Adrenal gland (tissue), 9 donors: ENCODE measurements at regions not wholly inside any gene's neighbourhood (a gene's known extent, or its start where the extent isn't known, plus 50 kb on each side); places are given as distances from the start of the nearest gene placed in this dataset.

ENCODE experiments used
- DNase-seq, 7 donors: peaks; one replicate each; pipeline ENCODE4 v3.0.0-alpha.2; 2019 to 2020
- H3K27ac ChIP-seq, 5 donors: fragments of 200-600 bp; sonication (generic) in 4 of 5; 1 replicate in 3 of 5; 2 replicates in 2 of 5; pipeline versions ENCODE4 v1.5.1 to v1.8.0; 2016 to 2020; ENCODE audit warnings: mild to moderate bottlenecking in 1 of 5
- H3K27me3 ChIP-seq: fragments of 200-600 bp; 2 replicates; pipeline ENCODE4 v1.8.0; 2021
- H3K36me3 ChIP-seq, 2 donors: fragments of 200-600 bp; replicated peaks in 1 of 2; 1 replicate in 1 of 2; 2 replicates in 1 of 2; pipeline versions ENCODE4 v1.5.1 to v1.8.0; 2018 to 2022
- H3K4me1 ChIP-seq, 2 donors: fragments of 200-600 bp; replicated peaks in 1 of 2; 1 replicate in 1 of 2; 2 replicates in 1 of 2; pipeline versions ENCODE4 v1.5.1 to v1.8.0; 2018 to 2021
- H3K4me3 ChIP-seq, 4 donors: fragments of 200-600 bp; sonication (generic) in 3 of 4; one replicate each; pipeline ENCODE4 v1.5.1; 2016 to 2018
- H3K9me3 ChIP-seq, 3 donors: fragments of 200-600 bp; sonication (generic) in 1 of 3; replicated peaks in 1 of 3; 1 replicate in 2 of 3; 2 replicates in 1 of 3; pipeline versions ENCODE4 v1.5.1 to v1.8.0; 2016 to 2021
- POLR2A ChIP-seq, 2 donors: fragments of 450-650 bp; IDR thresholded peaks; one replicate each; pipeline ENCODE4 v1.6.1; 2017; ENCODE audit warnings: antibody characterized with exemption in 2 of 2, mild to moderate bottlenecking in 2 of 2, moderate library complexity in 1 of 2
- WGBS, 4 donors: extraction: QIAGEN DNeasy Blood & Tissue Kit in 2 of 4; methylation state at CpG; one replicate each; pipeline versions ENCODE4 v1.1.5 to v1.1.7; 2013 to 2017; 5-methylcytosine and 5-hydroxymethylcytosine counted together
- intact Hi-C, 2 donors: fragments of 100-400 bp; cut with DNase I; formaldehyde crosslinking; loops; one replicate each; pipeline versions ENCODE4 v1.14.1 to v1.15.0; 2022 to 2023
- TF ChIP-seq, protein P1 (sequence below), 6 experiments: fragments of 450-650 bp in 4 of 6; fragments of 200-600 bp in 2 of 6; sonication (generic) in 1 of 6; IDR thresholded peaks; 1 replicate in 5 of 6; 2 replicates in 1 of 6; pipeline versions ENCODE4 v1.5.1 to v1.8.0; 2016 to 2021; ENCODE audit warnings: antibody characterized with exemption in 6 of 6, mild to moderate bottlenecking in 2 of 6, moderate library complexity in 1 of 6
- donor health status: healthy with polysubstance abuse.
- donor health status: Bipolar disorder and iron deficiency.
- donor health status: DM: yes; HTN: yes; CAD: no.
- donor health status: DM: no; HTN: no; CAD: no.
- donor health status: DM: no; HTN: no; CAD: no.

DNA sequence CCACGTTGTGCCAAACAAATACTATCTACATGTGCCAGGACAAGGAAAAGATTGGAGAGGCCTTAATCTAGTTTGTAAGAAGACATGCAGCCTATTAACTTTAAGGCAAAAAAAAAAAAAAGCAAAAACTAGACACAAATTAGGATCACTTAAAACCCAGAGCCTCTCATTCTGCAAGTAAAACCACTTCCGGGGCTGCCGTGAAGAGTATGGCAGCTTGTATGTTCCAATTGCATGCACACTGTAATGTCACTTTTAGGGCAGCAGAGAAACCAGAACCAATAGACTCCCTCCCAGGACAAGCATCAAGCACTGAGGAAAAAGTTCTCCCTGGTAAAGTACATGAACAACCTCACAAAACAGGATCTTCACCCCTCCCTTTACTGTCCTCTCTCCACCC lies 70.6 kb downstream of the RSL24D1 start:
- 75 to 82% (median 76%) methylated on average over 3 of the region's 3 CpGs for WGBS, 4 donors
- intact Hi-C loops, result no loop called here
- H3K4me1 ChIP-seq, result no peaks in the 10 kb centered on the region

GRCh38 chr15:55124616-55125015 lies 72.1 kb downstream of the RSL24D1 start:
- intact Hi-C loops, result no loop called here
- 57 to 65% (median 61%) methylated on average over 5 of the region's 5 CpGs for WGBS, 4 donors

More for the DNA sequence above, 70.6 kb downstream of the RSL24D1 start:
- TF ChIP-seq POLR2A (IDR thresholded peaks at IDR 0.05), result no peak
- TF ChIP-seq, protein P1, sequence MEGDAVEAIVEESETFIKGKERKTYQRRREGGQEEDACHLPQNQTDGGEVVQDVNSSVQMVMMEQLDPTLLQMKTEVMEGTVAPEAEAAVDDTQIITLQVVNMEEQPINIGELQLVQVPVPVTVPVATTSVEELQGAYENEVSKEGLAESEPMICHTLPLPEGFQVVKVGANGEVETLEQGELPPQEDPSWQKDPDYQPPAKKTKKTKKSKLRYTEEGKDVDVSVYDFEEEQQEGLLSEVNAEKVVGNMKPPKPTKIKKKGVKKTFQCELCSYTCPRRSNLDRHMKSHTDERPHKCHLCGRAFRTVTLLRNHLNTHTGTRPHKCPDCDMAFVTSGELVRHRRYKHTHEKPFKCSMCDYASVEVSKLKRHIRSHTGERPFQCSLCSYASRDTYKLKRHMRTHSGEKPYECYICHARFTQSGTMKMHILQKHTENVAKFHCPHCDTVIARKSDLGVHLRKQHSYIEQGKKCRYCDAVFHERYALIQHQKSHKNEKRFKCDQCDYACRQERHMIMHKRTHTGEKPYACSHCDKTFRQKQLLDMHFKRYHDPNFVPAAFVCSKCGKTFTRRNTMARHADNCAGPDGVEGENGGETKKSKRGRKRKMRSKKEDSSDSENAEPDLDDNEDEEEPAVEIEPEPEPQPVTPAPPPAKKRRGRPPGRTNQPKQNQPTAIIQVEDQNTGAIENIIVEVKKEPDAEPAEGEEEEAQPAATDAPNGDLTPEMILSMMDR (IDR thresholded peaks at IDR 0.05), result no peak
- no peak for DNase-seq
- Histone ChIP-seq H3K4me3 (no peak overlapping the region), H3K27ac (no peak overlapping the region), H3K9me3 (no peaks in the 10 kb centered on the region), H3K36me3 (no peaks in the 10 kb centered on the region), H3K27me3 (no peaks in the 10 kb centered on the region)

DNA sequence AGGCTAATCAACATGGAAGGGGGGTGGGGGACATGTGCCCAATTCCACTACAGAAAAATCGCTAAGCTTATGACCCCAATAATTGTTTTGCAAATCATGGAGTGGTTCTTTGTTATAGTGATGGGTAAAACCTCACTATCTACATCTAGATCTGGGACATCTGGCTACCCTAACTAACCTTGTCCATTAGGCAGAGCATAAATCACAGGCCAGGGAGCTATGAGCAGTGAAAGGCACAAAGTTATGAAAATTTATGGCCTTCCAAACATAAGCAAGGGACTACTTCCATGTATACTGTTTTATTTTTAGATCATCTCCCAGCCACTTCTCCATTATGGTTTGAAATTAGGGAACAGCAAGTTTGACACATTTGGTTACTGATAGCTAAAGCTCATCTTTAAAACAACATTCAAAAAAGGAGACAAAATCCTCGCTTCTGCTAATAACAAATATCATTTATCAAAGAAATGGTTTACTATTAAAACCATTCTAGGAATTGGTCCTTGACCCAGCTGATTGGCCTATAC lies 78.3 kb downstream of the RSL24D1 start:
- no peak for DNase-seq

More at GRCh38 chr15:55124616-55125015, 72.1 kb downstream of the RSL24D1 start:
- Histone ChIP-seq H3K4me3 (no peak overlapping the region), H3K4me1 (no peaks in the 10 kb centered on the region), H3K27me3 (no peaks in the 10 kb centered on the region), H3K27ac (no peak overlapping the region), H3K9me3 (no peaks in the 10 kb centered on the region), H3K36me3 (no peaks in the 10 kb centered on the region)
- TF ChIP-seq POLR2A (IDR thresholded peaks at IDR 0.05), result no peak
- TF ChIP-seq, protein P1 (IDR thresholded peaks at IDR 0.05), result no peak
- peak in 1 of 7 donors; percentile 15 for DNase-seq

GRCh38 chr15:55116636-55117035 lies 80.1 kb downstream of the RSL24D1 start:
- no peaks in the 10 kb centered on the region for H3K27me3 ChIP-seq
- no peaks in the 10 kb centered on the region for H3K4me1 ChIP-seq
- 51 to 56% (median 54%) methylated on average over 2 of the region's 2 CpGs for WGBS, 4 donors
- TF ChIP-seq, protein P1 (IDR thresholded peaks at IDR 0.05), result no peak
- no peak for TF ChIP-seq POLR2A (IDR thresholded peaks at IDR 0.05)
- no peaks in the 10 kb centered on the region for H3K36me3 ChIP-seq
- no peak for DNase-seq
- H3K4me3 ChIP-seq, result no peak overlapping the region
- intact Hi-C loops, result no loop called here
- H3K9me3 ChIP-seq, result no peaks in the 10 kb centered on the region
- no peak overlapping the region for H3K27ac ChIP-seq

More for the DNA sequence above, 78.3 kb downstream of the RSL24D1 start:
- Histone ChIP-seq H3K4me1 (no peaks in the 10 kb centered on the region), H3K27ac (no peak overlapping the region), H3K36me3 (no peaks in the 10 kb centered on the region), H3K4me3 (no peak overlapping the region), H3K9me3 (no peaks in the 10 kb centered on the region), H3K27me3 (no peaks in the 10 kb centered on the region)
- intact Hi-C loops, result no loop called here
- WGBS, 4 donors, result 55 to 70% (median 67%) methylated on average over 2 of the region's 2 CpGs
- TF ChIP-seq, protein P1 (IDR thresholded peaks at IDR 0.05), result no peak
- no peak for TF ChIP-seq POLR2A (IDR thresholded peaks at IDR 0.05)
